Smooth muscle cell (in vitro differentiated cells): ENCODE measurements at regions not wholly inside any gene's neighbourhood (a gene's known extent, or its start where the extent isn't known, plus 50 kb on each side); places are given as distances from the start of the nearest gene placed in this dataset.

Experiments
- DNase-seq: peaks from one replicate; lab custom pipeline; 2025; ENCODE audit not compliant: unreplicated experiment; lab: John Stamatoyannopoulos, UW
- H2AFZ ChIP-seq: fragments of 200-600 bp; sonication (generic); 2 replicates; pipeline ENCODE4 v1.6.0; 2016; ENCODE audit warnings: antibody characterized with exemption, low read depth, mild to moderate bottlenecking
- H3F3A ChIP-seq: fragments of 200-600 bp; sonication (generic); 2 replicates; pipeline ENCODE4 v1.6.0; 2017; ENCODE audit warnings: antibody characterized with exemption, low read depth
- H3K27ac ChIP-seq: fragments of 200-600 bp; sonication (generic); 2 replicates; pipeline ENCODE4 v1.5.1; 2016; ENCODE audit warnings: low read depth, mild to moderate bottlenecking
- H3K27me3 ChIP-seq: fragments of 200-600 bp; sonication (generic); 2 replicates; pipeline ENCODE4 v1.6.1; 2016; ENCODE audit warnings: low read depth, mild to moderate bottlenecking
- H3K36me3 ChIP-seq: fragments of 200-600 bp; sonication (generic); 2 replicates; pipeline ENCODE4 v1.5.1; 2016; ENCODE audit warnings: low read depth
- H3K4me1 ChIP-seq: fragments of 200-600 bp; sonication (generic); 2 replicates; pipeline ENCODE4 v1.5.1; 2016; ENCODE audit warnings: low read depth
- H3K4me2 ChIP-seq: fragments of 200-600 bp; sonication (generic); 2 replicates; pipeline ENCODE4 v1.6.0; 2016; ENCODE audit warnings: mild to moderate bottlenecking
- H3K4me3 ChIP-seq: fragments of 200-600 bp; sonication (generic); 2 replicates; pipeline ENCODE4 v1.5.1; 2016; ENCODE audit warnings: mild to moderate bottlenecking
- H3K79me2 ChIP-seq: fragments of 200-600 bp; sonication (generic); 2 replicates; pipeline ENCODE4 v1.6.0; 2016; ENCODE audit warnings: low read depth, mild to moderate bottlenecking
- H3K9ac ChIP-seq: fragments of 200-600 bp; sonication (generic); 2 replicates; pipeline ENCODE4 v1.6.0; 2016; ENCODE audit warnings: low read depth
- H3K9me3 ChIP-seq: fragments of 200-600 bp; sonication (generic); replicated peaks from 2 replicates; pipeline ENCODE4 v1.5.1; 2016; ENCODE audit warnings: low read depth
- H4K20me1 ChIP-seq: fragments of 200-600 bp; sonication (generic); 2 replicates; pipeline ENCODE4 v1.6.0; 2016; ENCODE audit warnings: low read depth
- WGBS: methylation state at CpG from one replicate; pipeline ENCODE4 v1.1.7; 2016; ENCODE audit warnings: low lambda C conversion rate; 5-methylcytosine and 5-hydroxymethylcytosine counted together
- TF ChIP-seq, protein P1 (sequence below): fragments of 200-600 bp; sonication (generic); IDR thresholded peaks from 2 replicates; pipeline ENCODE4 v1.5.1; 2017; ENCODE audit warnings: borderline replicate concordance, mild to moderate bottlenecking, antibody characterized with exemption; ENCODE audit not compliant: insufficient read depth, poor library complexity, severe bottlenecking

DNA sequence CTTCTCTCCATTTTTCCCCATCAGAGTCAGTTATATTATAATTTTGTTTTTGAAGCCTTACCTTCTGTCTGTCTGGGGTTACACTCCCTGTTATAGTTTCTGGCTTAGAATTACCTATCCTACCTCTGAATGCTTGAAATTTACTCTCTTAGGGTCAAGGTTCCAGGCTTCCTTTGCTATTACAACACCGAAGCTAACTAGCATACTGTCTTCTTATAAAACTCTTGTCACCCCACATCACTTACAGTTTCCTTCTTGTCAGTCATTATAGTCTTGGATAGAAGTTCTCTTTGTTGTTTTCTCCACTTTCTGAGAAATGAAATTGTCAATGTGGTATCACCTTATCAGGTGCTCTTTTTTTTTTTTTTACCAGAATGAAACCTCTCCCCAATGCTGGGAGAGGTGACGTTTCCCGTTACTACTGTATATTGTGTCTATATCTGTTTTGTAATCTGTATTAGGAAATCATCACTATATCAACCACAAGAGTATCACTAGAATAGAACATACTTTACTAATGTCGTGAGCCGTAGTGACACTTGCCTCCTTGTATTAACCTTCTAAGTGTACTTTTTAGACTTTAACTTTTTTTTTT lies 69.2 kb upstream of the PSMA6 start:
- Histone ChIP-seq H3K4me2 (no peak overlapping the region), H3K27me3 (no peaks in the 10 kb centered on the region), H4K20me1 (no peaks in the 10 kb centered on the region), H3K9me3 (no peaks in the 10 kb centered on the region), H3K9ac (no peak overlapping the region), H3K79me2 (no peaks in the 10 kb centered on the region), H3K27ac (no peak overlapping the region), H3K4me3 (no peak overlapping the region), H3F3A (no peaks in the 10 kb centered on the region), H2AFZ (no peak overlapping the region), H3K36me3 (no peaks in the 10 kb centered on the region), H3K4me1 (no peaks in the 10 kb centered on the region)
- DNase-seq, result no peak
- TF ChIP-seq, protein P1, sequence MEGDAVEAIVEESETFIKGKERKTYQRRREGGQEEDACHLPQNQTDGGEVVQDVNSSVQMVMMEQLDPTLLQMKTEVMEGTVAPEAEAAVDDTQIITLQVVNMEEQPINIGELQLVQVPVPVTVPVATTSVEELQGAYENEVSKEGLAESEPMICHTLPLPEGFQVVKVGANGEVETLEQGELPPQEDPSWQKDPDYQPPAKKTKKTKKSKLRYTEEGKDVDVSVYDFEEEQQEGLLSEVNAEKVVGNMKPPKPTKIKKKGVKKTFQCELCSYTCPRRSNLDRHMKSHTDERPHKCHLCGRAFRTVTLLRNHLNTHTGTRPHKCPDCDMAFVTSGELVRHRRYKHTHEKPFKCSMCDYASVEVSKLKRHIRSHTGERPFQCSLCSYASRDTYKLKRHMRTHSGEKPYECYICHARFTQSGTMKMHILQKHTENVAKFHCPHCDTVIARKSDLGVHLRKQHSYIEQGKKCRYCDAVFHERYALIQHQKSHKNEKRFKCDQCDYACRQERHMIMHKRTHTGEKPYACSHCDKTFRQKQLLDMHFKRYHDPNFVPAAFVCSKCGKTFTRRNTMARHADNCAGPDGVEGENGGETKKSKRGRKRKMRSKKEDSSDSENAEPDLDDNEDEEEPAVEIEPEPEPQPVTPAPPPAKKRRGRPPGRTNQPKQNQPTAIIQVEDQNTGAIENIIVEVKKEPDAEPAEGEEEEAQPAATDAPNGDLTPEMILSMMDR, result no peak
- 95% methylated on average over 5 of the region's 5 CpGs for WGBS

DNA sequence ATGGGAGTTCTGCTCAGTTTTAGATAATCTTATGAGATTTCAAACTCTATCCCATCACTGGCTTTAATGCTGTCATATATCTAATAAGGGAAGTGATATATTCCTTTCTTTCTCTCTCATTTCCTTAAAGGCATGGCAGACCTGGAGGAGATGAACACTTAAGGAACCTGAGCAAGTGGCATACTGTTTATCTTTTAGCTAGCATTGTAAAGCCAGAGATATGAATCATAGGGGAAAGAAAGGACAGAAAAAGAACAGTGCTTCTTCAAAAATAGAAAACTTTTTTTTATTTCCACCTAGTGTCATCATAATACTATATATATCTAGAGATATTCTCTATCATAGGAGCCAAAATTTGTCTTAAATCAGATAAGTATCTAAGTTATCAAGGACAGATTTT lies 68.3 kb upstream of the PSMA6 start:
- no peak overlapping the region for H3K4me3 ChIP-seq
- H3K27ac ChIP-seq, result no peak overlapping the region
- H3K36me3 ChIP-seq, result no peaks in the 10 kb centered on the region
- H3F3A ChIP-seq, result no peaks in the 10 kb centered on the region
- no peaks in the 10 kb centered on the region for H3K4me1 ChIP-seq
- DNase-seq, result no peak
- no peaks in the 10 kb centered on the region for H4K20me1 ChIP-seq
- no peaks in the 10 kb centered on the region for H3K9me3 ChIP-seq
- no peaks in the 10 kb centered on the region for H3K27me3 ChIP-seq
- H3K4me2 ChIP-seq, result no peak overlapping the region
- no peaks in the 10 kb centered on the region for H3K79me2 ChIP-seq
- H2AFZ ChIP-seq, result no peak overlapping the region
- H3K9ac ChIP-seq, result no peak overlapping the region
- TF ChIP-seq, protein P1, result no peak

GRCh38 chr14:35224615-35225014 lies 67.6 kb upstream of the PSMA6 start:
- no peak for DNase-seq
- H4K20me1 ChIP-seq, result no peaks in the 10 kb centered on the region
- no peak overlapping the region for H2AFZ ChIP-seq
- H3K9ac ChIP-seq, result no peak overlapping the region
- no peak overlapping the region for H3K4me2 ChIP-seq
- no peaks in the 10 kb centered on the region for H3K79me2 ChIP-seq
- H3K36me3 ChIP-seq, result no peaks in the 10 kb centered on the region
- 89% methylated on average over 2 of the region's 2 CpGs for WGBS
- H3K27ac ChIP-seq, result no peak overlapping the region
- no peaks in the 10 kb centered on the region for H3K9me3 ChIP-seq
- H3K4me1 ChIP-seq, result no peaks in the 10 kb centered on the region
- H3K27me3 ChIP-seq, result no peaks in the 10 kb centered on the region
- TF ChIP-seq, protein P1, result no peak
- no peak overlapping the region for H3K4me3 ChIP-seq
- H3F3A ChIP-seq, result no peaks in the 10 kb centered on the region

- Histone ChIP-seq H3K4me3 (no peak overlapping the region), H2AFZ (no peak overlapping the region), H3K79me2 (no peaks in the 10 kb centered on the region), H3K27me3 (no peaks in the 10 kb centered on the region), H4K20me1 (no peaks in the 10 kb centered on the region), H3F3A (no peaks in the 10 kb centered on the region), H3K9ac (no peak overlapping the region), H3K9me3 (no peaks in the 10 kb centered on the region), H3K4me1 (no peaks in the 10 kb centered on the region), H3K4me2 (no peak overlapping the region), H3K36me3 (no peaks in the 10 kb centered on the region), H3K27ac (no peak overlapping the region)
- TF ChIP-seq, protein P1, result peak; percentile 41
- DNase-seq, result no peak
- WGBS, result 71% methylated on average over 5 of the region's 5 CpGs
Measured at GRCh38 chr14:35229084-35229791, 62.9 kb upstream of the PSMA6 start.
